ENCODE measurements at regions not wholly inside any gene's neighbourhood (a gene's known extent, or its start where the extent isn't known, plus 50 kb on each side); places are given as distances from the start of the nearest gene placed in this dataset.

- TF ChIP-seq CTCF (conservative IDR thresholded peaks at IDR 0.05; ENCODE audit: low read depth, low read length): no peak
- TF ChIP-seq EZH2 (IDR thresholded peaks at IDR 0.05; ENCODE audit: low read length, unreplicated experiment): no peak
Observed at GRCh38 chr13:67506407-67506806, 276.3 kb upstream of the PCDH9 start.

Data from PC-3 (cell line).